NCI-H1048 (cell line): ENCODE measurements at regions not wholly inside any gene's neighbourhood (a gene's known extent, or its start where the extent isn't known, plus 50 kb on each side); places are given as distances from the start of the nearest gene placed in this dataset.

Experiments used
- DNase-seq: peaks from one replicate; lab custom pipeline; 2025; lab: John Stamatoyannopoulos, UW

- no peak for DNase-seq
Observed at GRCh38 chr9:10999646-11000045, 386.8 kb upstream of the PTPRD start.

- DNase-seq: no peak
Observed at GRCh38 chr9:11001546-11001945, 388.7 kb upstream of the PTPRD start.

DNA sequence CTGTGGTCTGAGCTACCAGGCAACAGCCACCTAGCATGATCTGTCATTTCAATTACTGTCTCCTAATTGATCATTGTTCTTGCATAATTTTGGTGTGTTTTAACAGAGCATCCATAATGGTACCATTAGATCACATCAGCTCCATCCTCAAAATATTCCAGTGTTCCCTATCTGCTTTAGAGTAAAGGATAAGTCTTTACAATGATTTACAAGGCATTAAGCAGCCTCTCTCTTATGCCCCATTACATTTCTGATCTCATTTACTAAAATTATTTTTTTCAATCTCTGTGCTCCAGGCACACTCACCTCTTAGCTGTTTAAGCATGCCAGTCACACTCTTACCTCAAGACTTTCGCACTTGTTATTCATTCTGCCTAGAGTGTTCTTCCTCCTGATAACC is 389.9 kb upstream of the PTPRD start:
- DNase-seq: no peak

GRCh38 chr9:11003836-11004235 is 391.0 kb upstream of the PTPRD start:
- DNase-seq: no peak

DNA sequence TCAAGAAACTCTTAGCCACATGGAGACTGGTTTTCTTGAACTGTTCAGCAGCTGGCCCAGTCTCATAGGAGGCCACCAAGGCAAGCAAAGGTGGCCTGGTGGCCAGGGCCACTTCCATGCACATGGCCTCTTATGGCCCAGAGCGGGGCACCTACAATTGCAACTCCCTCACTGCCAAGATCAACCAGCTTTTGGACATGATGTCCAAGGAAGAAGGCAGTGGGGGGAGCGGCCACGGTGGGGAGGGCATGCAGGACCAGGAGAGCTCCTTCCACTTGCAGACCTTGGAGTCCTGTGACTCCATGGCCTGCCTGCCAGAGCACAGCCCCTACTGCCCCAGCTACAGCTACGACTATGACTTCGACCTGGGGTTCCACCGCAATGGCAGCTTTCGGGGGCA is 398.9 kb upstream of the PTPRD start:
- no peak for DNase-seq

DNA sequence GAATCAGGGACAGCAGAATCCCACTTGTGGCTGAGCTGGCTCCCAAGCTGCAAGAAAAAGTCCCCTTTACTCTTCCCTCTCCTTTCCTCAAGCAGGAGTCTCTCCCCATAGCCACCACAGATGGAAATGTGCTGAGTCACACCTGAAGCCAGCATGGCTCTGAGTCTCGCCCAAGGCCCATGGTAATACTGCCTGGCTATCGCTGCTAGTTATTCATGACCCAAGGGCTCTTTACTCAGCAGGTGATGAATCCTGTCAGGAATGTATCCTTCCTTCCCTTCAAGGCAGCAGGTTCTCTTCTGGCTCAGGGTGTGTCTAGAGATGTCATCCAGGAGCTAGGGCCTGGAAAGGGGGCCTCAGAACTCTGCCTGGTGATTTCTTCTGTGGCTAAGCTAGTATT is 403.3 kb upstream of the PTPRD start:
- DNase-seq: no peak

GRCh38 chr9:11023201-11023600 is 410.4 kb upstream of the PTPRD start:
- no peak for DNase-seq

DNA sequence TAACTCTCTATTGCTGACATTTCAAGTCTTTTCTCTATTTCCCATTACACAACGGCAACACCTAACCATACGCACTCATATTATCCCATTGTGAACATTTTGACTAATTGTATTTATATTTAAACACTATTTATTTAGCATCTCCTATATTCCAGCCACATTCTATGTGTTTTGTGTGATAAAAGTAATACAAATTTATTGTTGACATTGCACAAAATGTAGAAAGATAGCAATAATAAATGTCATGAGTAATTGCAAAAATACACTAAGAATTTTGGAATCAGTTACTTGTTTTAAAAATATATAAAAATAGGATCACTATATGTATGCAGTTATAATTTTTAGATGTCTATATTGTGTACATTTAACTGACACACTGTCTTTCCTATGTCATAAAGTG is 413.0 kb upstream of the PTPRD start:
- DNase-seq: no peak

DNA sequence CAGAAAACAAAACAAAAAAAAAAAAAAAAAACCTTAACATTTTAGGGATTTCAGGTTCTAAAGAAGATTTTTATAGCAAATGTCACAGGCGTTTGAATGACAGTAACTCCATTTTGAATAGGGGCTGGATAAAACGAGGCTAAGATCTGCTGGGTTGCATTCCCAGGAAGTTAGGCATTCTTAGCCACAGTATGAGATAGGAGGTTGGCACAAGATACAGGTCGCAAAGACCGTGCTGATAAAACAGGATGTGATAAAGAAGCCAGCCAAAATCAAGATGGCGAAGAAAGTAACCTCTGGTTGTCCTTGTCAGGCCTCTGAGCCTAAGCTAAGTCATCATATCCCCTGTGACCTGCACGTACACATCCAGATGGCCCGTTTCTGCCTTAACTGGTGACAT is 425.6 kb upstream of the PTPRD start:
- no peak for DNase-seq

GRCh38 chr9:11039006-11039405 is 426.2 kb upstream of the PTPRD start:
- DNase-seq: no peak

GRCh38 chr9:11045589-11045988 is 432.8 kb upstream of the PTPRD start:
- DNase-seq: no peak

- DNase-seq: no peak
Observed at GRCh38 chr9:11063263-11063662, 450.5 kb upstream of the PTPRD start.

DNA sequence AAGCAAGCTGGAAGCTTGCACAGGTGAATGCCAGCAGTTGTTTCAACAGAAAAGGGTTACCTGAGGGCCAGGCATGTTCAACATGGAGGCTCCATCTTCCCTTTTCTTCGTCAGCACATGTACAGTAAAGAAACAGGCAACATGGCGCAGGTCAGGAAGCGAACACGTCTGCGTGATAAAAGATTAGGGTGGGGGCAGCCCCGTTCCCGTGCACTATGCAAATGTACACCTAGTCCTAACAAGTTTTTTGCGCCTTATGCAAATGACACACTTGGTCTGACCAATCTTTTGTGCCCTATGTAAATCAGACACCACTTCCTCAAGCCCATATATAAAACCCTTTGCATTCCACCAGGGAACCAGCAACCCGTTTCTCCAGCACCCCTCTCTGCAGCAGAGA is 452.1 kb upstream of the PTPRD start:
- DNase-seq: no peak

- DNase-seq: no peak
Observed at GRCh38 chr9:11072176-11072575, 459.4 kb upstream of the PTPRD start.

DNA sequence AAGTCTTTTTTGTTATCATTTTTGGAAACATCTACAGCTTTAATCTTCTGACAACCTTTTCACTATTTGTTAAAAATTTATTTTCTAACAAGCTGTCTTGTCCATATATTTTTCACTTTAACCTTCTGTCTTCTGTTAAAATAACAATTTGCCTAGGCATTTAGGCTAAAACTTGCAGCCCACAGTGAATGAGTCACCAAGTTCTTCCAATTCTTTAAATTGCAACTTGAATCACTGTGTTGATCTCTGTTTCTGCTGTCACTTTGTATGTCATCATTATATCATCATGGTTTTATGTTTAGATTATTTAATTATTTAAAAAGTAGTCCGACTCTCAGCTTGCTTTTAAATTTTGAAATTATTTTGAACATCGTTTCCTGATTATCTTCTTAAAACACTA is 473.8 kb upstream of the PTPRD start:
- DNase-seq: no peak

DNA sequence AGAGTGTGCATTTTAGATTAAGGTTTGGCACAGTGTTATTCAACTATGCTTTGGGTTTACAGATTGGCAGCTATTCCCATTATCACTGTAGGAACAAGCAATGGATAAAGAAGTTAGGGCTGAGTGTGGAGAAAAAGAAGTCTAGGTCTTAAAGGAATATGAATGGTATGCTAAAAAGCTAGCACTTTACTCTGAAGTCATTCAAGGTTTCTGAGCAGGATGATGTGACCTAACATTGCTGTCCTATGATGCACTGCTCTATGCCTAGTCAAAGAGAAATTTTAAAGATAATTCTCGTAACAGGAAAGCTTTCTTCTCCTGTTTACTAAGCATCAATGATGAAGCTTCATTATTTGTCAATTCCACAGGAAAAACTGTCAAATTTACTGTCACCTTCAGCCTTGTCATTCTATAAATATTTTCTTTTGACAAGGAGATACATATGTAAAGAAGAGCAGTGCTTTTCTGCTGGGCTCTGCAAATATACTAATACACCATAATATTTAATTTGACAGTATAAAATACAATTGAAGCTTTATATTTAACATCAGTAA is 476.1 kb upstream of the PTPRD start:
- DNase-seq: no peak

GRCh38 chr9:11092974-11093373 is 480.2 kb upstream of the PTPRD start:
- DNase-seq: no peak

- no peak for DNase-seq
Observed at GRCh38 chr9:11097020-11097419, 484.2 kb upstream of the PTPRD start.

GRCh38 chr9:11103525-11103924 is 490.7 kb upstream of the PTPRD start:
- no peak for DNase-seq

- DNase-seq: no peak
Observed at GRCh38 chr9:11107196-11107595, 494.4 kb upstream of the PTPRD start.

DNA sequence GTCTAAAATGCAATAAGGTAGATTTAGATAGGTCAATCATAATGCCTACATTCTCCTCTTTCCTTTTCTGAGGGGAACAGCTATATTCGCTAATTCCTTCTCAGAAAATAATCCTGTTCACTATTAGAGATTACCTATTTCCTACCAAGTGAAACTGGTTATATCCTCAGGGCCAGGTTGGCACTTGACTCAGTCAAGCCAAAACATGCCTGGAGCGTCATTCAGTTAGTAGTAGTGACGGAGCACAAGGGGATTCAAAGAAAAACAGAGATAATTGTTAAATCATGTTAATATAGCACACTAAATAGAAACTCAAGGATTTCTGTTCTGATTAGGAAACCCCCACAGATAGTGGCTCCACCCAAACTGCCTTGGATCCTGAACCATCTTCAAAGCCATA is 515.4 kb upstream of the PTPRD start:
- DNase-seq: no peak

DNA sequence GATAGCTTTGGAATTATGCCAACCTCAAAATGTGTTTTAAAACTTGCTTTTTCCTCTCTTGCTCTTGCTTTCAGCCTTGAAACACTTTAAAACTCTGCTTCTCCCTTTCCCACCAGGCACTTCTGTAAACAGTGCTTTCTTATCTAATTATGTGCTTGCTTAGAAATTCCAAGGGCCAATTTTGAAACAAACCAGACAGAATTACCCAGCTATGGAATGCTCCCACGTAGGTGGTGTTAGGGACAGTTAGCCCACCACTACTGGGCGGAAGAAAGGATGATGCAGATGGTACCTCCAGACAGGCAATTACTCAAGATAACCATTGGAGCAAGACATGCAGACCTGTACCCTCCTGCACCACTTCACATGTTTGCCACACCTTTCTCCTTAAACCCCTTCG is 523.0 kb upstream of the PTPRD start:
- no peak for DNase-seq

- no peak for DNase-seq
Observed at GRCh38 chr9:11141357-11141756, 528.6 kb upstream of the PTPRD start.

- DNase-seq: no peak
Observed at GRCh38 chr9:11142965-11143738, 530.4 kb upstream of the PTPRD start.
